D341Med (cell line): ENCODE measurements at regions not wholly inside any gene's neighbourhood (a gene's known extent, or its start where the extent isn't known, plus 50 kb on each side); places are given as distances from the start of the nearest gene placed in this dataset.

Source experiments
- DNase-seq: peaks from one replicate; pipeline ENCODE4 v3.0.0; 2012; ENCODE audit warnings: low spot score

- DNase-seq = no peak
These were observed 307.0 kb downstream of the SPRY2 start for GRCh38 chr13:80033951-80034350.

- no peak for DNase-seq
These were observed 307.6 kb downstream of the SPRY2 start for GRCh38 chr13:80033286-80033685.

- no peak for DNase-seq
These were observed 310.4 kb downstream of the SPRY2 start for GRCh38 chr13:80030491-80030890.

GRCh38 chr13:80029170-80029569 is 311.8 kb downstream of the SPRY2 start:
- DNase-seq = no peak

- no peak for DNase-seq
These were observed 318.8 kb downstream of the SPRY2 start for GRCh38 chr13:80022146-80022545.

- DNase-seq = no peak
These were observed 328.7 kb downstream of the SPRY2 start for GRCh38 chr13:80012251-80012650.

- DNase-seq = no peak
These were observed 329.3 kb downstream of the SPRY2 start for GRCh38 chr13:80011448-80012212.

GRCh38 chr13:80010846-80011245 is 330.1 kb downstream of the SPRY2 start:
- no peak for DNase-seq

- no peak for DNase-seq
These were observed 330.6 kb downstream of the SPRY2 start for GRCh38 chr13:80010286-80010831.

GRCh38 chr13:80009760-80010159 is 331.2 kb downstream of the SPRY2 start:
- DNase-seq = no peak

GRCh38 chr13:80006940-80007339 is 334.0 kb downstream of the SPRY2 start:
- DNase-seq = no peak

- DNase-seq = no peak
These were observed 339.4 kb downstream of the SPRY2 start for GRCh38 chr13:80001510-80001842.

- no peak for DNase-seq
These were observed 340.0 kb downstream of the SPRY2 start for GRCh38 chr13:80000684-80001509.

- no peak for DNase-seq
These were observed 341.3 kb downstream of the SPRY2 start for GRCh38 chr13:79999601-80000000.

- no peak for DNase-seq
These were observed 342.5 kb downstream of the SPRY2 start for GRCh38 chr13:79998381-79998880.

- no peak for DNase-seq
These were observed 343.7 kb downstream of the SPRY2 start for GRCh38 chr13:79997244-79997643.

GRCh38 chr13:79995334-79995733 is 345.6 kb downstream of the SPRY2 start:
- no peak for DNase-seq

GRCh38 chr13:79992111-79992510 is 348.8 kb downstream of the SPRY2 start:
- no peak for DNase-seq

GRCh38 chr13:79990048-79990447 is 350.9 kb downstream of the SPRY2 start:
- no peak for DNase-seq

- DNase-seq = no peak
These were observed 351.7 kb downstream of the SPRY2 start for GRCh38 chr13:79989217-79989661.

- no peak for DNase-seq
These were observed 352.4 kb downstream of the SPRY2 start for GRCh38 chr13:79988573-79988972.

- no peak for DNase-seq
These were observed 353.2 kb downstream of the SPRY2 start for GRCh38 chr13:79987761-79988160.

- no peak for DNase-seq
These were observed 353.6 kb downstream of the SPRY2 start for GRCh38 chr13:79987323-79987722.
